ENCODE measurements at regions not wholly inside any gene's neighbourhood (a gene's known extent, or its start where the extent isn't known, plus 50 kb on each side); places are given as distances from the start of the nearest gene placed in this dataset.

DNA sequence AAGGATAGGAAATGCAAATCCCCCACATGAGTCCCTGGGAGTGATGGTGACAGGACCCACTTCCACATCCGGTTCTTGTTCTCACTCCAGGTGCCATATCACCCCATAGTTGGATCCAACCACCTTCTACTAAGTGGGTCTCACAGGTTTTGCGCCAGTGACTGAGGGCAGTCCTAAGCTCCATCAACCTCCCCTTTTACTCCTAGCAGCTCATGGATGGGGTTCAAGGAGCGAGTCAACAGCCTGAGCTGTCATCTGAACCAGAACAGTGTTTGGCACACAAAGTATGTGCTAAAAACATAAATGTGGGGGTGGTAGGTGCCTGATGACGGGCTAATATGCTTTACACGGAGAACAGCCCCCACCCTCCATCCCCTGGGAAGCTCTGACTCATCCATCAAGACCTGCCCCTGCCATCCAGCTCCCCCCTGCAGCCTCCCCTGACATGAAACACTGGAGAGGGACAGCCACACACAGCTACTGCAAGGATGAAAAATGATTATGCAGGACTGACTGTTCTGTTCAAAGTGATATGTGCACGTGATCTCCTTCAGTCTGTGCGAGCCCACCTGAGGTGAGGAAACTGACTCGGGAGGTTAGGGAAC, 143.2 kb upstream of the CDH5 start:
- ATAC-seq: peak; percentile 8
- DNase-seq: no peak
- H3K27me3 Mint-ChIP-seq: peaks cover 23% of the 10 kb centered on the region
- H3K9me3 Mint-ChIP-seq: no peaks in the 10 kb centered on the region
- H3K27ac Mint-ChIP-seq: no peak overlapping the region
- peaks cover 6% of the 10 kb centered on the region for H3K4me1 Mint-ChIP-seq
- H3K4me3 Mint-ChIP-seq: no peak overlapping the region

DNA sequence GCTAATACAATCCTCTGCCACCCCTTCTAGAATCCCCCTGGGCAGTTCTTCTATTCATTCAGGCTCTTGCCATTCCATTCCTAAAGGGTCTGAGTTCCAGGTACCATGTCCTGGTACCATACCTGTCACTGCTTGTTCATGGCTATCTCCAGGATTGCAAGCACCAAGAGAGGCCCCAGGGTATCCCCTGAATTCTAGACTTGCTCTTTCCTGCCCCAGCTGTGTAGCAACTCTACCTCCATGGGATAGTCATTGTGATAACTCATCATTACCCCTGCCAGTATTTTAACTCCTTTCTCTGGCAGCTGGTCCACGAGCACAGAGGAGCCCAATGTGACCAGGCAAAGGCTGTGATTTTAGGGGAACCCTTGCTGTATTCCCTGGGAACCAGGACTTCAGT, 143.7 kb upstream of the CDH5 start:
- H3K27ac Mint-ChIP-seq: no peak overlapping the region
- H3K27me3 Mint-ChIP-seq: peaks cover 23% of the 10 kb centered on the region
- peaks cover 6% of the 10 kb centered on the region for H3K4me1 Mint-ChIP-seq
- H3K4me3 Mint-ChIP-seq: no peak overlapping the region
- no peaks in the 10 kb centered on the region for H3K9me3 Mint-ChIP-seq
- no peak for DNase-seq
- no peak for ATAC-seq

DNA sequence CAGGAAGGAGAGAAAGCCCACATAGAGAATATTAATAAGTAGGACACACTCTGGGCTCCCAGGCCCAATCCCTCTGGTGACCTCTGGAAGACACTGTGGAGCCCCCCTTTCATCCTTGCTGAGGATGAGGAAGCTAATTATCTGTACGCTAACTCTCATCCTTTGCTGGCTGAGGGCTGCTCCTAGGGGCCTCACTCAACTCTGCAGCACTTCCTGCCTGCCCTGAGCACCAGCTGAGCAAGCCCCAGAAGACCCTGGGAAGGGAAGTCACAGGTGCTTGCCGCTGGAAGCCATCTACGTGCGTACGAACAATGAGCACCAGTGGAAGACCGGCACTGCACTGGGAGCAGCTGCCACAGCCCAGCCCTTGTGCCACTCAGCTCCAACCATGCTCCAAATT, 145.8 kb upstream of the CDH5 start:
- Mint-ChIP-seq H3K9me3 (no peaks in the 10 kb centered on the region), H3K27me3 (peaks cover 23% of the 10 kb centered on the region), H3K4me3 (no peak overlapping the region), H3K27ac (no peak overlapping the region), H3K4me1 (peaks cover 6% of the 10 kb centered on the region)
- no peak for DNase-seq
- ATAC-seq: no peak

DNA sequence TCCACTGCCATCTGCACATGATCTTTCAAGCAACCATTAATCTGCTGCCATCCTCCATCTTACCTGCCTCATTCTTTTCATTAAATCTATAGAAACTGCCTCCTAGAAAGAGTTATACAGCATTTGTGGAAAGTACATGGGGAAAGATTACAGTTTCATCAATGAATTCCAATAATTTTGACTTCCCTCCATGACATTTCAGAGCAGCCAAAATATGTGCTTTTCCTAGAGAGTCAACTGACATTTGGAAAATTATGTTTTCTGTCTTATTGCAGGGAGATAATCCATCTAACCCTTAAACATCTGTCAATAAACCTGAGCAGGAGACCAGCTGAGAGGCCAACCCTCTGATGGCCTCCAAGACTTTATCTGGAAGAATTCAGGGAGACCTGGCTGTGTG, 147.0 kb upstream of the CDH5 start:
- Mint-ChIP-seq H3K4me1 (peaks cover 6% of the 10 kb centered on the region), H3K27me3 (peaks cover 17% of the 10 kb centered on the region), H3K27ac (no peak overlapping the region), H3K9me3 (no peaks in the 10 kb centered on the region), H3K4me3 (no peak overlapping the region)
- DNase-seq: no peak
- no peak for ATAC-seq

DNA sequence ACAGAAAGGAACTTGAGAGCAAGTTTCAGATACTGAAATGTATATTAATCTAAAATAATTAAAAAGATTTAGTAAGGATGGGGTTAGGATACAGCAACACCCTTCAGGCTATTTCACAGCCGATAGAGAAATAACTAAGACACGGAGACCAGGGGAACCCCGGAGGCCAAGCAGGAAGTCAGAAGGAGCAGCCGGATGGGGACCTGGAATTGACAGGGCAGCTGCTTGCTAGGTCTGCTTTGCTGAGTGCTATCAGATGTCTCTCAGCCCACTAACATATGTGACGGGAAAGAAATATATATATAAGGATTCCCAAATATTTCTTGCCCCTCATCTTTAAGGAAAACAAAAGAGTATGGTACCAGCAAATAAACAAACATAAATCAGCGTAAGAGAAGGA, 154.1 kb upstream of the CDH5 start:
- Mint-ChIP-seq H3K27me3 (no peaks in the 10 kb centered on the region), H3K9me3 (no peaks in the 10 kb centered on the region), H3K4me3 (no peak overlapping the region), H3K27ac (no peak overlapping the region), H3K4me1 (no peaks in the 10 kb centered on the region)
- DNase-seq (no peak), ATAC-seq (no peak)

DNA sequence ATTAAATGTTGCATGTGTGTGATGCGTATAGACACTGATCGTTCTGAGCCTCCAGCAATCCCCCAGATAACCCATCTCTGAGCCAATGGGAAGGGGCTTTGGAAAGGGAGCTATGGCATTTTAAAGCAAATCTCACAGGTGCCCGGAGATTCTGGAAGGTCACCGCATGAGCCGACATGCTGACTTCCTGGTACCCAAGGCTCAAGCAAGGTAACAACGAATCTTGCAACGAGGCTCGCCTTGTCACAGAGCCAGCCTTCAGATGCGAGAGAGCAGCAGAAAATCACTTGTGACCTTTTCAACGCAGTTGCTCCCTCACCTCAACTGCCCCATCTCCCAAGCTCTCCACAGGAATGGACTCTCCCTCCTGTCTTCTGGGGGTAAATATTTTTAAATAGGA, 154.8 kb upstream of the CDH5 start:
- Mint-ChIP-seq H3K4me1 (no peaks in the 10 kb centered on the region), H3K27me3 (no peaks in the 10 kb centered on the region), H3K27ac (no peak overlapping the region), H3K9me3 (no peaks in the 10 kb centered on the region), H3K4me3 (no peak overlapping the region)
- DNase-seq (no peak), ATAC-seq (no peak)

DNA sequence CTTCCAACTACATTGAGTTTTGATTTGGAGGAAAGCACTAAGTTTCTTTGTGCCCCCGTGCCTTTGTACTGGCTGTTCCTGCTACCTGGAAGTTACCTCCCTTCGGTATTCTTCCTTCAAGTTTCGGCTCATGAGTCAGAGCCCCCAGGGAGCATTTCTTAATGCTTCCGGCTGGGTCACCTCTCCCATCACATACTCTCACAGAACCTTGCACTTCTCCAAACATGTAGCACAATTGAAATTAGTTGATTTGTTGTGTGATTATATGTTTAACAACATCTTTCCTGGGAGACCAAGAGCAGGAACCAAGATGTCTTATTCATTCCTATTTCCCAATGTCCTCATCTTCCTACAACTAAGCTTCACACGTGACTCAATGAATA, 158.6 kb upstream of the CDH5 start:
- ATAC-seq (no peak), DNase-seq (no peak)
- Mint-ChIP-seq H3K4me3 (no peak overlapping the region), H3K27me3 (peaks cover 5% of the 10 kb centered on the region), H3K4me1 (no peaks in the 10 kb centered on the region), H3K9me3 (no peaks in the 10 kb centered on the region), H3K27ac (no peak overlapping the region)

DNA sequence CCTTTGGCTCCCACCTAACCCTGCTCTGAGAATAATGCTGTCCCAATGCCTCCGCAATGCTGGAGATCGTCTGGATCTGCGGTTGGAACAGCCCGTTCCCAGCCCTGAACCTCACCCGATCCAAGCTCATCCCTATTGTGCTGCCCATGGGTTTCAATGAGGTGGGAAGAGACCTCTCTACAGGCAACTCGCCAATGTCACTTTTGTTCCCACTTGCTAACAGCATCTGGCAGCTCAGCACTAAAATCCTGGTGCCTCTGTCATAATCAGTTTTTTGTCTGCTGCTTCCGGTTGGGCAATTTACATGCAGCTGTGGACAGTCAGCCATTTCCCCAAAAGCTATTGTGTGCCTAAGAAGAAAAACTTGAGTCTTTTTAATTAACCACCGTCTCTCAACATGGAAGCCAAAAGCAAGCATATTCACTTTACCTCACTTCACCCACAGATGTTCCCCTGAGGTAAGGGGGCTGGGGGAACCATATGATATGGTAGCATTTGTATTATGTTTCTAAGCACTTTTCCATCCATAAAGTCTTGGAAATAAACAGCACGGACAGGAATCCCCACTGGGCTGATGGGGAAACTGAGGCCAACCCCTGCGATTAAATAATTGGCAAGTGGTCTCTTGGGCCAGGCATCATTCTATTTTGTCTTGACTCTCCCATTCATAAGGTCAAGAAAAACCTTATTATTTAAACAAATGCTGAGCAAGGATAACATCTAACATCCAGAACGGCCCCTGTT, 159.2 kb upstream of the CDH5 start:
- peaks cover 5% of the 10 kb centered on the region for H3K27me3 Mint-ChIP-seq
- H3K4me1 Mint-ChIP-seq: no peaks in the 10 kb centered on the region
- no peak overlapping the region for H3K27ac Mint-ChIP-seq
- ATAC-seq: no peak
- H3K9me3 Mint-ChIP-seq: no peaks in the 10 kb centered on the region
- no peak for DNase-seq
- no peak overlapping the region for H3K4me3 Mint-ChIP-seq

DNA sequence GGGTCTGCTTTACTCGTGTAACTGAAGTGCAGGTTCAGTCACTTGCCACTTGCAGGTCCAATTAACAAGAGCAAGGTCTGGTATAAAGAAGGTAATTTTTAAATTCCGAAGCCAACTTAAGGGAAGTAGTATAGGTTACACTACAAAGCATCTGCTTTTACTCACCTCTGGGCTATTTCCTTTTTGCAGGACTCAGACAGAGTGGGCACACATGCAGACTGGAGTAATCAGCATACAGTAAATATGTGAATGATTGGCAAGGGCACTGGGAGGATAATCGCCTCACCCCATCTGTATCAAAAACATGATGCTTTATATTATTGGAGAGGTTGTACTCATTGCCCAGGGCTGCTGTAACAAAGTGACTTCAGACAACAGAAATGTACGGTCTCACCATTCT, 160.1 kb upstream of the CDH5 start:
- Mint-ChIP-seq H3K4me3 (no peak overlapping the region), H3K4me1 (no peaks in the 10 kb centered on the region), H3K27me3 (peaks cover 5% of the 10 kb centered on the region), H3K9me3 (no peaks in the 10 kb centered on the region), H3K27ac (no peak overlapping the region)
- ATAC-seq (no peak), DNase-seq (no peak)

DNA sequence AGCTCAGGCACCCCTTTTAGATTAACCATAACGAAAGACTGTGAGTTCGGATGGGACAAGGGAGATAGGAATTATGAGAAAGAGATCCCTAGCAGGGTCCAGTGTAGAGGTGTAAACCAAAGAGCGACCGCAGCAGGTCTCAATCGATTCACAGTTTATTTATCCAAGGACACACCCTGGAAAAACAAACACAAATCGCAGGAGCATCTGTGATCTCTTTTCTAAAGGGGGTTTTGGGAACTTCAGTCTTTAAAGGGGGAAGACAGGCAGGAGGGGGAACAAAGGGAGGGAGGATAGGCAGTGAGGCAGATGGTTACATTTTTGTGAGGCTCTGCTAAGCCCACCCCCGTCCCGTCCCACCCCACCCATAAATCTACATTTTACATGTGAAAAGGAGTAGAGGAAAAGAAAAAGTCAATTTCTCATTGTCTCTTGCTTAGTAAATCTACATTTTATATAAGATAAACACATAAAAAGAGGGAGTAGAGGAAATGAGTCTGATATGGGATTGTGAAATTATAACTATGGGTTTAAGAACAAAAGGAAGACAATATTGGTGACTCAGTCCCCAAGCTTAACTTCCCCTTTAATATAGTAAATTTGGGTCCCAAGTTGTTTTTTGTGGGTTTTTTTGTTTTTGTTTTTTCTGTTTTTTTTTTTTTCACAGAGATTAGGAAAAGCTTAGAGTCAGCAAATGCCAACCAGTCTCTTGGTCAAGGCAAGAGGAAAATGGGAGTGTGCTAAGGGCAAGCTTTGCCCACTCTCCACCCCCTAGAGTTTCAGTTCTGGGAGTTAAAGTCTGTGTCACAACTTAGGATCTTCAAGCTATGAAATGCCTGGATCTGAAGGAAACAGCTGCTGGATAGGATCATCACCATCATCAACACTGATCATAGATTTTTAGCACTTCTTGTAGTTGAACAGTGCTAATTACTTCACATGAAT, 160.9 kb upstream of the CDH5 start:
- DNase-seq (no peak), ATAC-seq (no peak)
- Mint-ChIP-seq H3K27ac (no peak overlapping the region), H3K27me3 (peaks cover 5% of the 10 kb centered on the region), H3K4me1 (no peaks in the 10 kb centered on the region), H3K4me3 (no peak overlapping the region), H3K9me3 (no peaks in the 10 kb centered on the region)

DNA sequence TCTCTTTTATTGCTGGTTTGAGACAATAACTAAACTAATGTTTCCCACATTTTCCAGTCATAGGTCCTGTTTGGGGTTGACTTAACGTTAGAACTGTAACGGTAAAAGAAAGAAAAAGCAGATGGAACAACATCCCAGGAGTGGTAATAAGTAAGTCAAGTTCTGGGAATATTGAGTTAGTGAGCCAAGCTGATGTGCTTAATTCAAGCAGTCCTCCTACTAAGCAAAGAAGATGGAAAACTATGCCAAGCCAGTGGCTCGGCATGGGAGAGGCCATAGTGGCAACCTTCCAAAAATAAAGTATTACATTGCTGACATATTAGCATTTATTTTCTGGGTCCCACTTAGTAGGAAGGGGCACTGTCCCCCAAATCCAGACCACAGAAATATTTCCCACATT, 161.7 kb upstream of the CDH5 start:
- Mint-ChIP-seq H3K4me1 (no peaks in the 10 kb centered on the region), H3K27ac (no peak overlapping the region), H3K4me3 (no peak overlapping the region), H3K27me3 (peaks cover 5% of the 10 kb centered on the region), H3K9me3 (no peaks in the 10 kb centered on the region)
- ATAC-seq: no peak
- no peak for DNase-seq

DNA sequence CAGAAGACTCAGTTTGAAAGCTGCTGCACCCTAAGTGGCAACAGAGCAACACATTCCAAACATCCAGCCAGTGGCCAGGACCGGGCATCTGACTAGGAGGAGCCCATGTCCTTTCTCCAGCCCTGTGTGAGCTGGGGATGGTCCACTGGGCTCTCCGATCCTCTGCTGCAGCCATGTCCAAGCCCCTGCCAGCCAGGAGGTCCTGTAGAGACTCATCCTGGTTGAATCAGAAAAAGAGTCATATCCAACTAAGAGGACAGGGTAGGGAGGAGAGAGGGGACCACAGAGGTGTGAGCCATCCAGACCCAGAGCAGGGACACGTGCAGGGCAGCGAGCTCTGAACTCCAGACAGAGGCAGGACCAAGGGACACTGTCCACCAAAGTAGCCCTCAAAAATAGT, 163.0 kb upstream of the CDH5 start:
- DNase-seq (no peak), ATAC-seq (no peak)
- Mint-ChIP-seq H3K4me1 (no peaks in the 10 kb centered on the region), H3K4me3 (no peak overlapping the region), H3K27ac (peak overlapping the region in 1 of 2 donors; percentile 31), H3K9me3 (no peaks in the 10 kb centered on the region), H3K27me3 (peaks cover 5% of the 10 kb centered on the region)

DNA sequence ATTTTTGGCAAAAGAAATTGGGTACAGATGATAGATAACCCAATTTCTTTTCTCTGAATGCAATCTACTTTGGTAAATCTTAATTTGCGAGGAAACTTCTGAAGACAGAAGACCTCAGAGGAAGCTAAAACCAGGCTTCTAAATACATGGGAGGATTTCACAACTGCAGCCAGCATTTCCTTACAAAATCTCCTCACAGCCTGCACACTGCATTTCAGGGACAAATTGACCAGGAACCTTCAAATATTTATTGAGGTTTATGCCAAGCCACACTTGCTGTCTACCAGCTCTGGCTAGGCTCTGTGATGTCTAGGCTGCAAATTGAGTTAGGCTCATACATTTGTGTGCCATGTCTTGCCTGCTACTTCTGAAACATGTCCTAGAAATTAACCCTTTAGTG, 167.3 kb upstream of the CDH5 start:
- Mint-ChIP-seq H3K27ac (no peak overlapping the region), H3K9me3 (no peaks in the 10 kb centered on the region), H3K4me3 (no peak overlapping the region), H3K27me3 (peaks cover 1% of the 10 kb centered on the region), H3K4me1 (no peaks in the 10 kb centered on the region)
- ATAC-seq (no peak), DNase-seq (no peak)

DNA sequence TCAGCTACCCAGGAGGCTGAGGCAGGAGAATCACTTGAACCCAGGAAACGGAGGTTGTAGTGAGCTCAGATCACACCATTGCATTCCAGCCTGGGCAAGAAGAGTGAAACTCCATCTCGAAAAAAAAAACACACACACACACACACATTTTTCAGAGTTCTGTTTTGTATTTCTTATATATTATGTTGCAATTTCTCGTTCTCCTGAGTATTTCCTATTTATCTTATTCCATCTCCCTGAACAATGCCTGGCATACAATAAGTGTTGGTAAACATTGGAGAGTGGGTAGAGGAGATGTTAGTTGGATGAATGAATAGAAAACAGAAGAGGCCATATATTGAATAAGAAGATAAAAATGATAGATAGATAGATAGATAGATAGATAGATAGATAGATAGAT, 167.8 kb upstream of the CDH5 start:
- H3K27me3 Mint-ChIP-seq: no peaks in the 10 kb centered on the region
- H3K4me3 Mint-ChIP-seq: no peak overlapping the region
- no peak overlapping the region for H3K27ac Mint-ChIP-seq
- no peaks in the 10 kb centered on the region for H3K9me3 Mint-ChIP-seq
- no peak for DNase-seq
- ATAC-seq: no peak
- H3K4me1 Mint-ChIP-seq: no peaks in the 10 kb centered on the region

DNA sequence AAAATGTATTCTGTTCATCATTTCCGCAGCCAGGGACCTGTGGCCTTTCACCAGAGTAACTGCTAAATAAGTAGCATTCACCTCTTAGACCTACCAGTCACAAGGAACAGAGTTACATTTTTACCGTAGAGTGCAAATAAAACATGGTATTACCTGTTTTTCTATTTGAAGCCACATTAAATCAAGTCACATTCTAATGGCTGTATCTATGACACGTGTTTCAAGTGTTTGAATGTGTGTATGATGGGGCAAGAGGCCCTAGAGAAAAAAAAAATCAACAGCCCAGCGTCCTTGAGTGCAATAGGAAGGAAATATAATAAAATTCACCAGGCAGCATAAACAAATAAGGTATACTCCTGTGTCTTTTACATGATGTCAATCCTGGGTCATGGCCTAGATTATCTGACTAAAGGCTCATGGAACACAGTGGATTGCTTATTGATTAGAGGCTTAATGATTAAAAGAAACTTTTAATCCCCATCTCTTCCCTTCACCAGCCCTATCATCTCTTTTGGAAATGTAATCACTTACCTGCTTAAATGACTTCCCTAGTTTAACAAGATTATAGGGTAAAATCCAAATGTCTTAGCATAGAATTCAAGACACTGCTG, 168.7 kb upstream of the CDH5 start:
- DNase-seq: no peak
- H3K4me1 Mint-ChIP-seq: no peaks in the 10 kb centered on the region
- peak overlapping the region in 1 of 2 donors; percentile 5 for H3K27ac Mint-ChIP-seq
- no peak for ATAC-seq
- H3K4me3 Mint-ChIP-seq: no peak overlapping the region
- no peaks in the 10 kb centered on the region for H3K9me3 Mint-ChIP-seq
- no peaks in the 10 kb centered on the region for H3K27me3 Mint-ChIP-seq

DNA sequence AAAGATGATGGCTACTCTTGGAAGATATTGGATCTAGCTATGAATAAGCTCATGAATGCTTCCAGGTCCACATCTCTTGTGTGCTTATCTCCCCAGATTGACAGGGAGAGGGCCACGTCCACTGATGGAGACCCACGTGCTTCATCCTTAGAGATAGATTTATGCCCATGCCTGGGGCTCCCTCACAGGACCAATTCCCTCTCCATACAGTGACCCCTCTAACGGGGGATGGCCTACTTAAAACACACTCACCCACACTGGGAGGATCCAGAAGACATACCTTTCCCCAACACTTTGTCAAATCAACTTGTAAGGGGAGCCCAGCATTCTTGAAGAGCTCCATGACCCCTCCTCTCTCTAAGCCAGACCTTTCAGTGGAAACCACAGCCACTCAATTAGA, 169.7 kb upstream of the CDH5 start:
- H3K9me3 Mint-ChIP-seq: no peaks in the 10 kb centered on the region
- H3K27ac Mint-ChIP-seq: no peak overlapping the region
- no peak for ATAC-seq

More for the DNA sequence above, 169.7 kb upstream of the CDH5 start:
- Mint-ChIP-seq H3K4me3 (no peak overlapping the region), H3K4me1 (no peaks in the 10 kb centered on the region), H3K27me3 (no peaks in the 10 kb centered on the region)
- no peak for DNase-seq

Measured in stimulated activated naive CD8-positive, alpha-beta T cell treated with anti-CD3 and anti-CD28 coated beads, Interleukin-15, amount 100 ng/mL, for 72 hours (primary cell).